Loucy (cell line): ENCODE measurements at regions not wholly inside any gene's neighbourhood (a gene's known extent, or its start where the extent isn't known, plus 50 kb on each side); places are given as distances from the start of the nearest gene placed in this dataset.

ENCODE experiments used
- EZH2phosphoT487 ChIP-seq: fragments of 200-600 bp; IDR thresholded peaks from 2 replicates; pipeline ENCODE4 v1.6.1; 2018; ENCODE audit warnings: antibody characterized with exemption, mild to moderate bottlenecking, moderate library complexity, borderline replicate concordance
- TF ChIP-seq, protein P1 (sequence below): fragments of 200-600 bp; sonication (generic); conservative IDR thresholded peaks from 2 replicates; pipeline ENCODE4 v1.5.1; 2014; ENCODE audit warnings: mild to moderate bottlenecking, antibody characterized with exemption, low read length

DNA sequence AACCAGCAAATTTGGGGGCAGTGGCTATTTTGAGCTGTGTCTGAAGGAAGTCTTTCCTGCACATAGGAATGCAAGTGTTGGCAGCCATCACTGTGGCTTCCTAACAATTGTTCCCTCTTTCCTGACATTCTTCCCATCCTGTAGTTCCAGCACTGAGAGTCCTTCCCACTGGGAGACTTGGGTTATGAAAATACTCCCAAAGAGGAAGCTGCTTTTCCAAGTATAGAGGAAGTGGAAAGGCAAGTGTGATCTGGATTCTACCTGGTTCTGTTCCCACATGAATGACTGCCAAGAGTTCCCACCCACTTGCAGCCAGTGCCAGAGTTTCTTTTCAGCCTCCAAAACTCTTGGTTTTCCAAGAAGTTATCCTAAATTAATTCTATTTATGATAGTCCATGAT, 98.5 kb upstream of the CD53 start:
- TF ChIP-seq, protein P1, sequence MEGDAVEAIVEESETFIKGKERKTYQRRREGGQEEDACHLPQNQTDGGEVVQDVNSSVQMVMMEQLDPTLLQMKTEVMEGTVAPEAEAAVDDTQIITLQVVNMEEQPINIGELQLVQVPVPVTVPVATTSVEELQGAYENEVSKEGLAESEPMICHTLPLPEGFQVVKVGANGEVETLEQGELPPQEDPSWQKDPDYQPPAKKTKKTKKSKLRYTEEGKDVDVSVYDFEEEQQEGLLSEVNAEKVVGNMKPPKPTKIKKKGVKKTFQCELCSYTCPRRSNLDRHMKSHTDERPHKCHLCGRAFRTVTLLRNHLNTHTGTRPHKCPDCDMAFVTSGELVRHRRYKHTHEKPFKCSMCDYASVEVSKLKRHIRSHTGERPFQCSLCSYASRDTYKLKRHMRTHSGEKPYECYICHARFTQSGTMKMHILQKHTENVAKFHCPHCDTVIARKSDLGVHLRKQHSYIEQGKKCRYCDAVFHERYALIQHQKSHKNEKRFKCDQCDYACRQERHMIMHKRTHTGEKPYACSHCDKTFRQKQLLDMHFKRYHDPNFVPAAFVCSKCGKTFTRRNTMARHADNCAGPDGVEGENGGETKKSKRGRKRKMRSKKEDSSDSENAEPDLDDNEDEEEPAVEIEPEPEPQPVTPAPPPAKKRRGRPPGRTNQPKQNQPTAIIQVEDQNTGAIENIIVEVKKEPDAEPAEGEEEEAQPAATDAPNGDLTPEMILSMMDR = no peak
- TF ChIP-seq EZH2phosphoT487 = no peak
